SU-DHL-6 (cell line): ENCODE measurements at regions not wholly inside any gene's neighbourhood (a gene's known extent, or its start where the extent isn't known, plus 50 kb on each side); places are given as distances from the start of the nearest gene placed in this dataset.

ENCODE experiments used
- H2AFZ ChIP-seq: fragments of 200-600 bp; sonication (generic); 2 replicates; pipeline ENCODE4 v1.6.1; 2014; ENCODE audit warnings: low read depth, mild to moderate bottlenecking, moderate library complexity, mixed read lengths, antibody characterized with exemption, low read length; ENCODE audit not compliant: severe bottlenecking
- H3F3A ChIP-seq: fragments of 200-600 bp; shearing (Covaris generic); 2 replicates; pipeline ENCODE4 v1.6.0; 2016; ENCODE audit warnings: antibody characterized with exemption, mild to moderate bottlenecking; ENCODE audit not compliant: insufficient read depth
- H3K27ac ChIP-seq: fragments of 200-600 bp; sonication (generic); 2 replicates; pipeline ENCODE4 v1.5.1; 2016; ENCODE audit warnings: low read depth, mild to moderate bottlenecking, low read length, moderate library complexity, mixed read lengths
- H3K27me3 ChIP-seq: fragments of 200-600 bp; sonication (generic), shearing (Covaris generic); 2 replicates; pipeline ENCODE4 v1.6.0; 2014; ENCODE audit warnings: mild to moderate bottlenecking, low read length
- H3K36me3 ChIP-seq: fragments of 200-600 bp; sonication (generic); 2 replicates; pipeline ENCODE4 v1.6.1; 2014; ENCODE audit warnings: mild to moderate bottlenecking, low read length, mixed read lengths
- H3K4me2 ChIP-seq: fragments of 300-600, 200-600 bp; shearing (Covaris generic), sonication (generic); 2 replicates; pipeline ENCODE4 v1.6.0; 2014; ENCODE audit warnings: low read length, low read depth, mild to moderate bottlenecking; ENCODE audit not compliant: poor library complexity, severe bottlenecking
- H3K4me3 ChIP-seq: fragments of 200-600 bp; sonication (generic); 2 replicates; pipeline ENCODE4 v1.5.1; 2014; ENCODE audit warnings: antibody characterized with exemption, low read length, mild to moderate bottlenecking, mixed read lengths; ENCODE audit not compliant: insufficient read depth, poor library complexity, severe bottlenecking
- H3K79me2 ChIP-seq: fragments of 200-600 bp; sonication (generic); 2 replicates; pipeline ENCODE4 v1.6.1; 2014; ENCODE audit warnings: mild to moderate bottlenecking, low read length, moderate library complexity; ENCODE audit not compliant: insufficient read depth
- H3K9ac ChIP-seq: fragments of 200-600 bp; sonication (generic); 2 replicates; pipeline ENCODE4 v1.7.0; 2014; ENCODE audit warnings: mild to moderate bottlenecking, low read length
- H3K9me2 ChIP-seq: fragments of 200-600 bp; sonication (generic); replicated peaks from 2 replicates; pipeline ENCODE4 v1.6.1; 2014; ENCODE audit warnings: low read length; ENCODE audit not compliant: insufficient read depth
- H3K9me3 ChIP-seq: fragments of 200-600 bp; sonication (generic); 2 replicates; pipeline ENCODE4 v1.6.1; 2014; ENCODE audit warnings: low read length, mixed read lengths; ENCODE audit not compliant: insufficient read depth
- H4K20me1 ChIP-seq: fragments of 200-600 bp; sonication (generic); 2 replicates; pipeline ENCODE4 v1.6.1; 2014; ENCODE audit warnings: low read depth, mild to moderate bottlenecking, antibody characterized with exemption, low read length, moderate library complexity, mixed read lengths
- CTCF ChIP-seq: fragments of 200-600 bp; sonication (generic); IDR thresholded peaks from one replicate; pipeline ENCODE4 v1.5.1; 2017; ENCODE audit warnings: antibody characterized with exemption, mild to moderate bottlenecking, low read length, moderate library complexity; ENCODE audit not compliant: insufficient read depth, poor library complexity, severe bottlenecking
- EZH2phosphoT487 ChIP-seq: fragments of 200-600 bp; sonication (generic), shearing (Covaris generic); conservative IDR thresholded peaks from 2 replicates; pipeline ENCODE4 v1.6.1; 2018; ENCODE audit warnings: mild to moderate bottlenecking, antibody characterized with exemption, low read length, moderate library complexity, mixed read lengths

GRCh38 chr16:64617836-64618476, 503.9 kb downstream of the CDH11 start:
- Histone ChIP-seq H3K9me2 (no peaks in the 10 kb centered on the region), H3K4me2 (no peak overlapping the region), H3K79me2 (no peaks in the 10 kb centered on the region), H4K20me1 (no peaks in the 10 kb centered on the region), H3K9ac (no peak overlapping the region), H3K27me3 (no peaks in the 10 kb centered on the region), H2AFZ (no peak overlapping the region), H3F3A (no peaks in the 10 kb centered on the region), H3K27ac (no peak overlapping the region), H3K9me3 (no peaks in the 10 kb centered on the region), H3K4me3 (no peak overlapping the region), H3K36me3 (no peaks in the 10 kb centered on the region)
- TF ChIP-seq EZH2phosphoT487 = no peak
- TF ChIP-seq CTCF = no peak

DNA sequence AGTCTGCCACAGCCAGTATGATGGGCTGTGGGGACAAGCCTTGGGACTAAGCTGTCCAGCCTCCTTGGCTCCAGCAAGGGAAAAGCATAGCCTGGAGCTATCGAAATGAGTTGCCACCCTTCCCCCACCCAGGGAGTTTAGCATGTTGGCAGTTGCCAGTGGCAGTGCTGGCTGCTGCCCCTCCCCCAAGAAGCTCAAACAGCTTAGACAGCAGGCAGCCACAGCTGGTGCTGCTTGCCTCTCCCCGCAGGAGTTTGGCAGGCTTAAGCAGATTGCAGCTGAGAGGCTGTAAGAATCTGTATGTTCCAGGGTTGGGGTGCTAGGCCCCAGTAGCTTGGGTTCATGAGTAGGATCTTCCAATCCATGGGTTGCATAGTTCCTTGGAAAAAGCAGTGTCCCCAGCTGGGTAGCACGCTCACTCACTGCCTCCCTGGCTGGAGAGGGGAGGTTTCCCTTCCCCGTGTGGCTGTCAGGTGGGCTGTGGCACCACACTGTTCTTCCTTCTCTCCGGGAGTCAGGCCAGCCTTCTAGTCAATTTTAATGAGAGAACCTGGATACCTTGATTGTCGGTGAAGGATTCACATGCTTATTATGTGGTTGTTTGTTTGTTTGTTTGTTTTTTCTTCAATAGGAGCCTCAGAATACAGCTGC, 506.1 kb downstream of the CDH11 start:
- H3K9me2 ChIP-seq = no peaks in the 10 kb centered on the region
- H3K27me3 ChIP-seq = no peaks in the 10 kb centered on the region
- no peaks in the 10 kb centered on the region for H3F3A ChIP-seq
- no peaks in the 10 kb centered on the region for H3K36me3 ChIP-seq
- no peaks in the 10 kb centered on the region for H3K79me2 ChIP-seq
- TF ChIP-seq EZH2phosphoT487 = no peak
- no peak overlapping the region for H3K4me3 ChIP-seq
- H3K9ac ChIP-seq = no peak overlapping the region
- no peak overlapping the region for H3K4me2 ChIP-seq
- H2AFZ ChIP-seq = no peak overlapping the region
- no peaks in the 10 kb centered on the region for H3K9me3 ChIP-seq
- no peak overlapping the region for H3K27ac ChIP-seq
- H4K20me1 ChIP-seq = no peaks in the 10 kb centered on the region

GRCh38 chr16:64596196-64596595, 525.7 kb downstream of the CDH11 start:
- H3K27me3 ChIP-seq = no peaks in the 10 kb centered on the region
- TF ChIP-seq EZH2phosphoT487 (no peak), CTCF (no peak)
- 0 out of 2 replicates have a peak, but pooled peaks cover 3% of the 10 kb centered on the region for H3K9me3 ChIP-seq

DNA sequence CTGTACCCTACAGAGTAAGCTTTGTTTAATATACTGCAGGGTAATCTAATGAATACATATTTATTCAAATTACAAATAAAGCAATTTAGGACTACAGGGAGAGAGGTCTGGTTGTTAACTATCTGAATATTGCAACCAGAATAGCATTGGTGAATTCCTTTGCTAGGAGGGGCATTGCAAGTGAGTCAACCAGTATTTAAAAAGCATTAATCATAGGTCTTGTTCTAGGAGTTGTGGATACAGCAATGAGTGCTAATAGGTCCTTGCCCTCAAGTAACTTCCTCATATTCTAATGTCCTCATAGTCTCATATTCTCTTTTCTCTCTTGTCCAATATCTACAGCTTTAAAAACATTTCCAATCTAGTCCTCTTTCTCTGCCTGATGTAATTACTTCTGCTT, 531.4 kb downstream of the CDH11 start:
- H3K4me2 ChIP-seq = no peak overlapping the region
- 0 out of 2 replicates have a peak, but pooled peaks cover 3% of the 10 kb centered on the region for H3K9me3 ChIP-seq
- H3F3A ChIP-seq = no peaks in the 10 kb centered on the region
- no peaks in the 10 kb centered on the region for H3K27me3 ChIP-seq
- no peaks in the 10 kb centered on the region for H4K20me1 ChIP-seq
- H3K79me2 ChIP-seq = no peaks in the 10 kb centered on the region
- H3K9me2 ChIP-seq = no peaks in the 10 kb centered on the region
- TF ChIP-seq EZH2phosphoT487 (no peak), CTCF (no peak)
- H3K36me3 ChIP-seq = no peaks in the 10 kb centered on the region
- H2AFZ ChIP-seq = no peak overlapping the region
- no peak overlapping the region for H3K4me3 ChIP-seq
- no peak overlapping the region for H3K27ac ChIP-seq
- no peak overlapping the region for H3K9ac ChIP-seq

More at GRCh38 chr16:64596196-64596595, 525.7 kb downstream of the CDH11 start:
- Histone ChIP-seq H4K20me1 (no peaks in the 10 kb centered on the region), H3K79me2 (no peaks in the 10 kb centered on the region), H3K36me3 (no peaks in the 10 kb centered on the region), H3K27ac (no peak overlapping the region), H3K4me3 (no peak overlapping the region), H3K4me2 (no peak overlapping the region), H2AFZ (no peak overlapping the region), H3K9me2 (no peaks in the 10 kb centered on the region), H3F3A (no peaks in the 10 kb centered on the region), H3K9ac (no peak overlapping the region)
